ENCODE measurements at regions not wholly inside any gene's neighbourhood (a gene's known extent, or its start where the extent isn't known, plus 50 kb on each side); places are given as distances from the start of the nearest gene placed in this dataset.
"Not testable (repeated sequence)": the region's sequence is repeated elsewhere in the genome, so short reads cannot be mapped to it uniquely, and the experiment has no call there.

DNA sequence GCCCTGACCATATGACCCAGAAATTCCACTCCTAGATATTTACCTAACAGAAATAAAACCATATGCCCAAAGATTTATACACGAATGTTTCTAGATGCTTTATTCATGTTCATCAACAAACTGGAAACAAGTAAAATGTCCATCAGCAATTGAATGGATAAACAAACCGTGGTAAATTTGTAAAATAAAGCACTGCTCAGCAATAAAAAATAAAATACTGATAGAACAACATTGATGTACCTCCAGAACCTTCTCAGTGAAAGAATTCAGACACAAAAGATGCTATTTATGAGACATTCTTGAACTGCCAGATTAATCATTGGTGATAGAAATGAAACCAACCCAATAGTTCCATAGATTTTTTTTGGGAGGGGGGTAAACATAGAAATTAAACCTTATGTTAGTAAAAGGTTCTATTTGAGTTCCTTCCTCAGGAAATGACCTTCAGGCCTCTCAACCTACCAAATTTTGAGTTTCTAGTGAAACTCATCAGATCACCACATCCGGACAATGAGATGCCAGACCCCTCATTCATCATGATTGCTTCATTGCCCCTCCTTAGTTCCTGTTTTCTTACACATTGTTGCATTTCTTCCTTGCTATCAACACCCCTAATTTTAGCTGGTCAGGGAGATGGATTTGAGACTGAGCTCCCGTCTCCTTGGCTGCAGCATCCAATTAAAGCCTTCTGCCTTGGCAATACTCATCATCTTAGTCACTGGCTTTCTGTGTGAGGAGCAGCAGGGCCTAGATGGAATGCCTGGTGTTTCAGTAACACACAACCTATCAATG is 203.5 kb downstream of the LPIN1 start:
- DNase-seq (ENCODE audit: low spot score), result peak; percentile 82
- Histone ChIP-seq H3K79me2 (ENCODE audit: insufficient read depth, low read depth, low read length) (no peaks in the 10 kb centered on the region), H3K27ac (ENCODE audit: low read depth, low read length, poor library complexity, severe bottlenecking) (peak overlapping the region; percentile 67), H3K36me3 (ENCODE audit: insufficient read depth, low read length) (no peaks in the 10 kb centered on the region), H3K4me3 (ENCODE audit: low read depth, low read length, poor library complexity, severe bottlenecking) (peak overlapping the region; percentile 12), H3K9me3 (ENCODE audit: low read length) (no peaks in the 10 kb centered on the region; the same call in 1 of the 2 replicates), H3K9me2 (ENCODE audit: insufficient read depth, low read length) (no peaks in the 10 kb centered on the region), H3K4me1 (ENCODE audit: insufficient read depth, low read length, poor library complexity, severe bottlenecking) (peaks cover 35% of the 10 kb centered on the region), H2AFZ (ENCODE audit: low read length) (peak overlapping the region; percentile 62), H4K20me1 (ENCODE audit: insufficient read depth, low read length) (no peaks in the 10 kb centered on the region), H3K4me2 (ENCODE audit: low read length) (peak overlapping the region; percentile 48)
- intact Hi-C loops (cut with micrococcal nuclease; ENCODE audit: unreplicated experiment), result loop anchor here (2.0 kb wide), 1 partner anchor 15 kb away; no protein-coding TSS in a partner anchor
- BruUV-seq (replicated peaks), result no TSS peak
- POLR2A ChIA-PET, result interaction anchor here (0.6 kb wide), 1 partner anchor 24 kb away, joined by 4 read pairs; no protein-coding TSS in a partner anchor
- TF ChIP-seq CTCF (conservative IDR thresholded peaks at IDR 0.05; ENCODE audit: low read length) (no peak), EZH2phosphoT487 (IDR thresholded peaks at IDR 0.05; ENCODE audit: borderline replicate concordance, low read depth, low read length) (no peak)
- CTCF ChIA-PET (ENCODE audit: unreplicated experiment), result no interaction called here

DNA sequence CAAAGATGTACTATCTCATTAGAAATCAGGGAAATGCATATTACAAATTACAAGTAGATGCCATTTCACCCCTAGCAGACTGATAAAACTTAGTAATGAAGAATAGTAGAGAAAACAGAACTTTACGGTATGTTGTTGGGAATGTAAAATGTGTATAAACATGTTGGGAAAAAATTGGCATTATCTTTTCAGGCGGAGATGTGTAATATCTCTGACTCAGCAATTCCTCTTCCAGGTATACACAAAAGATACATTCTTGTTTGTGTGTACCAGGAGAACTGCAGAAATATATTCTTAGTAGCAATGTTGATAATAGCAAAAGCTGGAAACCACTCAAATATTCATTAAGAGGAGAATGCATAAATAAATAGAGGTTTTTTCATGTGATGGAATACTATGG is 204.5 kb downstream of the LPIN1 start:
- BruUV-seq (replicated peaks), result no TSS peak
- no peak overlapping the region for H3K4me3 ChIP-seq (ENCODE audit: low read depth, low read length, poor library complexity, severe bottlenecking)
- peak overlapping the region; percentile 67 for H3K27ac ChIP-seq (ENCODE audit: low read depth, low read length, poor library complexity, severe bottlenecking)
- DNase-seq (ENCODE audit: low spot score), result no peak
- CTCF ChIA-PET (ENCODE audit: unreplicated experiment), result no interaction called here
- no peaks in the 10 kb centered on the region; the same call in 1 of the 2 replicates for H3K9me3 ChIP-seq (ENCODE audit: low read length)
- TF ChIP-seq CTCF (conservative IDR thresholded peaks at IDR 0.05; ENCODE audit: low read length) (no peak), EZH2phosphoT487 (IDR thresholded peaks at IDR 0.05; ENCODE audit: borderline replicate concordance, low read depth, low read length) (no peak)
- no peaks in the 10 kb centered on the region for H3K79me2 ChIP-seq (ENCODE audit: insufficient read depth, low read depth, low read length)
- H3K4me1 ChIP-seq (ENCODE audit: insufficient read depth, low read length, poor library complexity, severe bottlenecking), result peaks cover 25% of the 10 kb centered on the region
- H4K20me1 ChIP-seq (ENCODE audit: insufficient read depth, low read length), result no peaks in the 10 kb centered on the region
- no peaks in the 10 kb centered on the region for H3K9me2 ChIP-seq (ENCODE audit: insufficient read depth, low read length)
- POLR2A ChIA-PET, result interaction anchor here (0.7 kb wide), 1 partner anchor 312 kb away, joined by 3 read pairs; no protein-coding TSS in a partner anchor
- intact Hi-C loops (cut with micrococcal nuclease; ENCODE audit: unreplicated experiment), result loop anchor here (2.0 kb wide), 1 partner anchor 16 kb away; no protein-coding TSS in a partner anchor
- H2AFZ ChIP-seq (ENCODE audit: low read length), result peak overlapping the region; percentile 62; the same call in 1 of the 2 replicates
- no peaks in the 10 kb centered on the region for H3K36me3 ChIP-seq (ENCODE audit: insufficient read depth, low read length)
- no peak overlapping the region for H3K4me2 ChIP-seq (ENCODE audit: low read length)

- H3K9me3 ChIP-seq (ENCODE audit: low read length); H3K4me3 ChIP-seq (ENCODE audit: low read depth, low read length, poor library complexity, severe bottlenecking); H2AFZ ChIP-seq (ENCODE audit: low read length); CTCF ChIA-PET (ENCODE audit: unreplicated experiment); H3K4me2 ChIP-seq (ENCODE audit: low read length); DNase-seq (ENCODE audit: low spot score); H4K20me1 ChIP-seq (ENCODE audit: insufficient read depth, low read length); BruUV-seq (replicated peaks); H3K9me2 ChIP-seq (ENCODE audit: insufficient read depth, low read length); H3K79me2 ChIP-seq (ENCODE audit: insufficient read depth, low read depth, low read length); H3K27ac ChIP-seq (ENCODE audit: low read depth, low read length, poor library complexity, severe bottlenecking); H3K36me3 ChIP-seq (ENCODE audit: insufficient read depth, low read length): not testable (repeated sequence)
- POLR2A ChIA-PET, result interaction anchor here (0.7 kb wide), 2 partner anchors 35 to 312 kb away, joined by 3 to 4 read pairs; no protein-coding TSS in a partner anchor
- H3K4me1 ChIP-seq (ENCODE audit: insufficient read depth, low read length, poor library complexity, severe bottlenecking), result peaks cover 22% of the 10 kb centered on the region
- intact Hi-C loops (cut with micrococcal nuclease; ENCODE audit: unreplicated experiment), result loop anchor here (2.0 kb wide), 1 partner anchor 17 kb away; no protein-coding TSS in a partner anchor
These were observed 205.1 kb downstream of the LPIN1 start for GRCh38 chr2:11951492-11951891.
